GM19035 (cell line): ENCODE measurements at regions not wholly inside any gene's neighbourhood (a gene's known extent, or its start where the extent isn't known, plus 50 kb on each side); places are given as distances from the start of the nearest gene placed in this dataset.

Experiments
- ATAC-seq: cut with Tn5 transposase; IDR thresholded peaks from one replicate; pipeline ENCODE4 v1.9.1; 2021; ENCODE audit not compliant: unreplicated experiment

DNA sequence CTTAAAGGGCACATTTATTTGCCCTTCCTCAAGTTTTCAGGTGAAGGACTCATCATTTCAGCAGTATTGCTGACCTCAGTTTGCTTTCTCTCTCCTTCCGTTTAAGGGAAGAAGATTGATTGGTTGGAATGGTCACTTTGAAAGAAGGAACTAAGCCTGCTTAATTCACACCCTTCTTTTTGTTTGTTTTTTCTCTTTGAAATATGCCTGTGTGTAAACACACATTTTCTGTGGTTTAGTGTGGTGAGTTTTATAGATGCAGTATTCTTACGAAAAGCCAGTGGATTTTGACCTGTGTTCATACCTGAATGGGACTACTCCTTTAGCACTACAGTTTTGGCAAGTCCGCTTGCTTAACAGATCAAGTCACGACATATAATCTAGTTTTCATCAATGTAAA lies 548.8 kb upstream of the EPHA7 start:
- ATAC-seq: no peak

DNA sequence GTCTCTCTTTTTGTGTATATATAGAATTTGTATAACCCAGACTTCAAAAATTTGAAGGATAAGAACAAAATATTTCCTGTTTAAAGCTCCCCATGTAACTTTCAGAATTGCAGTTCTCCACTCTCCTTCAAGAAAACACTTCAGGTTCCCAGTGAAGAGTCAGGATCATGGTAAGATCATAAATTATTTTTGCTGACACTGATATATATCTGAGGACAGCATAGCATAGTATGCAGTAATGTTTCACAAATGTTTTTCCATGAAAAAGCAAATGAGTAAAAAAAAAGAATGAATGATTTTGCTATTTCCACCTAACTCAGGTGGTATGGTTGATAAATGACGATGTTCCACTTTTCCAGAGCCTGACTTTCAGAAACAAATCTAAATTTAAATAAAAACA lies 545.6 kb upstream of the EPHA7 start:
- ATAC-seq: no peak

GRCh38 chr6:93964321-93964720 lies 545.0 kb upstream of the EPHA7 start:
- ATAC-seq: no peak

GRCh38 chr6:93962566-93962965 lies 543.2 kb upstream of the EPHA7 start:
- ATAC-seq: no peak

GRCh38 chr6:93954584-93954983 lies 535.2 kb upstream of the EPHA7 start:
- no peak for ATAC-seq

- no peak for ATAC-seq
These were observed 524.3 kb upstream of the EPHA7 start for GRCh38 chr6:93943661-93944060.

DNA sequence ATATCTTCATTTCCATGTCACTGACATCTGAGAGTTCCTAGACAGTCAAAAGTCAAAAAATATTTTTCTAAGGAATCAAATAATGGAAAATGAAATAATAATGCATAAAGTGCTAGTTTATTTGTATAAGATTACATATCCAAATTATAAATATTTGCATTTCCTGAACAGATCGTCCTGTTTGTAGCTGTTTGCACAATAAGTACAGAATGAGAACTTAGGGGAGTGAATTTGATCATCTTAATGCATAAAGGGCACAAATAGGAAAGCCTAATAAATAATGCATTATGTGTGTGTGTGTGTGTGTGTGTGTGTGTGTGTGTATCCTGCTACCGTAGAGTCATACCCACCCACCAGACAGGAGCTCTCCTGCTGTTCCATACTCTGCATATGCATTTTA lies 521.0 kb upstream of the EPHA7 start:
- ATAC-seq: no peak

GRCh38 chr6:93932175-93932574 lies 512.8 kb upstream of the EPHA7 start:
- no peak for ATAC-seq

DNA sequence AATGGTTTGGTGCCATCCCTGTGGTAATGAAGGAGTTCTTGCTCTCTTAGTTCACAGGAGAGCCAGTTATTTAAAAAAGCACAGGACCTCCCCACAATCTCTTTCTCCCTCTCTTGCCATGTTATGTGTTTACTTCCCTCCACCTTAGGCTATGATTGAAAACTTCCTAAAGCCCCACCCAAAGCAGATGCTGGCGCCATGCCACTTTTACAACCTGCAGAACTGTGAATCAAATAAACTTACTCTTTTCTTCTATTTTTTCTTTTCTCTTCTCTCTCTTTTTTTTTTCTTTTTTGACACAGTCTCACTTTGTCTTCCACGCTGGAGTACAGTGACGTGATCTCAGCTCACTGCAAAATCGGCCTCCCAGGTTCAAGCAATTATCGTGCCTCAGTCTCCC lies 508.4 kb upstream of the EPHA7 start:
- ATAC-seq: no peak

GRCh38 chr6:93919365-93919764 lies 500.0 kb upstream of the EPHA7 start:
- ATAC-seq: no peak

GRCh38 chr6:93918258-93918657 lies 498.9 kb upstream of the EPHA7 start:
- no peak for ATAC-seq

DNA sequence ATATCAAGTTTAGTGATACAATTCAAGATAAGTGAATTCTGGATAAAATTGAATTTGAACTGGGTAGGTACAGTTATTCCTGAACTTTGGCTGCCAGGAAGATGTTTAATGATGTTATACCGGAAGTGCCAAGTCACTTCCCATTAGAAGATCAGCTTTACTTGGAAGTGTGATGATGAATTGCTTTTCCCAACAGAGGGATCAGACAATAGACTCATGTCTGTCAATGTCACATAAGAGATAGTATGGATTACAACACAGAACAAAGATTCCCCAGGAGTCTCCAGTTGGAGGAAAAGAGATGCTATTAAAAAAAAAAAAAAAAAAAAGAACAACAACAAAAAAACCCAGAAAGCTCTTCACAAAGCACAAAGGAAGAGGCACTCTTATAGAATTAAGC lies 497.9 kb upstream of the EPHA7 start:
- no peak for ATAC-seq

DNA sequence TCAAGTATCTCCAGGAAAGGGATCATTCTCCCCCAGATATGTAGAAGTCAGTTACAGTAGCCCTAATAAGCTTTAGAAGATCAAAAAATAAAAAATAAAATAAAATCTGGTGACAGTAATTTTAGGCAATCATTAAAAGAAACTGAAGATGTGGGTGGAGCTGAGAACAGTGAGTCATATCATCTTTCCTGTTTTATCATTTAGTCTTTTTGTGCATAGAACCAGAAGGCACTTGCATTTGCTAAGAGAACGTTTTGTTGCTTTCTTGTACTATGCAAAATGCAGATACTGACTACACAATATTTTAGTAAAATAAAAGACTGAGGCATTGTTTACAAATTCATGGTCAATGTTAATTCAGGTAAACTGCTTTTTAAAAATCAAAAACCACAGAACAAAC lies 497.4 kb upstream of the EPHA7 start:
- ATAC-seq: no peak

DNA sequence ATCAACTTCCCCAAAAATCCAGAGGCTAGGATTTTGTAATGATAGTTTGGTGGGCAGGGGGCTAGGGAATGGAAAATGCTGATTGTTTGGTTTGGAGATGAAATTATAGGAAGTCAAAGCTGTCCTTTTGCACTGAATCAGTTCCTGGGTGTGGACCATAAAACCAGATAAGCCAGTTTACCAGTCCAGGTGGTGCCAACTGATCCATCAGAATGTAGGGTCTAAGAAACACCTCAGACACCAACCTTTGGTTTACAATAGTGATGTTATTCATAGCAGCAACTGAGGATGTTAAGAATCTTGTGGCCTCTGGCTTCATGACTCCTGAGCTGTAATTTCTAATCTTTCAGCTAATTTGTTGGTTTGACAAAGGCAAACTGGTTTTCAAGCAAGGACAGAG lies 496.6 kb upstream of the EPHA7 start:
- no peak for ATAC-seq

DNA sequence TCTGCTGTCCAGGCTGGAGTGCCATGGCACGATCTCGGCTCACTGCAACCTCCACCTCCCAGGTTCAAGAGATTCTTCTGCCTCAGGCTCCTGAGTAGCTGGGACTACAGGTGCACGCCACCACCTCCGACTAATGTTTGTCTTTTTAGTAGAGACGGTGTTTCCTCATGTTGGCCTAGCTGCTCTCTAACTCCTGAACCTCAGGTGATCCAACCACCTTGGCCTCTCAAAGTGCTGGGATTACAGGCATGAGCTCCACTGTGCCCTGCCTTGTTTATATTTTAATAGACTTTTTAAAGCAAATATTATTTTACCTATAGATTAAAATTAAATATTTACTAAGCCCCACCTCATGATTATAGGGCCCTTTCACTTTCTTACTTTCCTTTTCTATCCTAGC lies 483.2 kb upstream of the EPHA7 start:
- no peak for ATAC-seq

DNA sequence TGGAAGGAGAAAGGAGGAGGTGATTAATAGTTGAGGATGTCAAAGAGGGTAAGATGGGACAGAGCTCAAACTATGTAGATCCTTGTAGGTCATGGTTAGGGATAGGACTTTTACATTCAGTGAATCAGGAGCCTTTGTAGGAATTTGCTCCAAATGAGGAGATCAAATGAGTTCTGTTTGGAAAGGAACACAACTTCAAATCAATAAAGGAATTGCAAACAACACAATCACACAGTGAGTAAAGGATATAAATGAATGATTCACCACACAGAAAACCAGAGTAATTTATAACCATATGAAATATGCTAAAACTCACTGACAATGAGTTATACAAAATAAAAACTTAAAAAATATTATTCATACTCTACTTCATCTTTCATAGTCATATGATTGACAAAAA lies 480.8 kb upstream of the EPHA7 start:
- no peak for ATAC-seq

- no peak for ATAC-seq
These were observed 476.7 kb upstream of the EPHA7 start for GRCh38 chr6:93896081-93896480.

DNA sequence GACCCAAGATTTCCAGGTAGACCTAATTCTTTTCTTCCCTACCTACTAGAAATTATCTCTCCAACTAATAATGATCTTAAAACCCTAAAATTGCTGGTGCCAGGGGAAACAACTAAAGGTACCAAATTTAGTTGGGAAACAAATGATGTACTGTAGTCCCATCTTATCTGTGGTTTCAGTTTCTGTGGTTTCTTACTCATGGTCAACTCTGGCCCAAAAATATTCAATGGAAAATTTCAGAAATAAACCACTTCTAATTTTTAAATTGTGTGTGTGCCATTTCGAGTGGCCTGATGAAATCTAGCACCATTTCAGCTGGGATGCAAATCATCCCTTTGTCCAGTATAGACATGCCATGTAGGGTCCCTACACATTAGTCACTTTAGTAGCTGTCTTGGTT lies 475.2 kb upstream of the EPHA7 start:
- no peak for ATAC-seq

GRCh38 chr6:93889713-93890112 lies 470.4 kb upstream of the EPHA7 start:
- no peak for ATAC-seq

- ATAC-seq: no peak
These were observed 467.1 kb upstream of the EPHA7 start for GRCh38 chr6:93886416-93886815.

DNA sequence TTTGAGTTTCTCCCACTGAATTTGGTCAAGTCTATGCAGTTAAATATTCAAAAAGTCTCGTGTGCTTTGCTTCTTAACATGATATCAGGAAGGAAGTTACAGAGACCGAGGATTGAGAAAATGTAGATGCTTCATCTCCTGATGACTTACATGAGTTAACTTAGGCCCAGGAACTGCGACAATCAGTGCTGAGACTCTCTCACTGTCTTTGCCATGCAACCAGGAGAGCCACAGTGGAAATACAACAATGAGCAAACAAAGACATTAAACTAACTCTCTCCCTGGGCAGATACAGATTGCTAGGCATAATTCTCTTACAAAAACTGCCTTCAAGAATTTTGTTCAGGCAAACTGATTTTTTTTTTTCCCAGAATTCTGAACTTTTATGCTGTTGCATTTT lies 440.6 kb upstream of the EPHA7 start:
- ATAC-seq: no peak

- ATAC-seq: no peak
These were observed 438.9 kb upstream of the EPHA7 start for GRCh38 chr6:93858213-93858612.

- no peak for ATAC-seq
These were observed 430.5 kb upstream of the EPHA7 start for GRCh38 chr6:93849857-93850256.
